HL-60 (cell line): ENCODE measurements at regions not wholly inside any gene's neighbourhood (a gene's known extent, or its start where the extent isn't known, plus 50 kb on each side); places are given as distances from the start of the nearest gene placed in this dataset.

ENCODE experiments used
- CTCF ChIP-seq: IDR thresholded peaks from one replicate; pipeline ENCODE4 v1.5.1; 2011; ENCODE audit warnings: low read length, control low read depth, inconsistent platforms; ENCODE audit not compliant: insufficient read depth
- POLR2AphosphoS5 ChIP-seq: IDR thresholded peaks from 2 replicates; pipeline ENCODE4 v1.6.1; 2012; ENCODE audit warnings: low read depth
- REST ChIP-seq: IDR thresholded peaks from 2 replicates; pipeline ENCODE4 v1.6.1; 2012; ENCODE audit warnings: low read depth; ENCODE audit not compliant: insufficient replicate concordance

- no peak for TF ChIP-seq CTCF
- no peak for TF ChIP-seq REST
- TF ChIP-seq POLR2AphosphoS5, result no peak
These were observed 329.1 kb downstream of the SATB2 start for GRCh38 chr2:199128476-199129229.
